ENCODE measurements at regions not wholly inside any gene's neighbourhood (a gene's known extent, or its start where the extent isn't known, plus 50 kb on each side); places are given as distances from the start of the nearest gene placed in this dataset.

GRCh38 chr2:9137379-9138150 is 69.0 kb upstream of the ASAP2 start:
- no peak for DNase-seq (ENCODE audit: low spot score)

DNA sequence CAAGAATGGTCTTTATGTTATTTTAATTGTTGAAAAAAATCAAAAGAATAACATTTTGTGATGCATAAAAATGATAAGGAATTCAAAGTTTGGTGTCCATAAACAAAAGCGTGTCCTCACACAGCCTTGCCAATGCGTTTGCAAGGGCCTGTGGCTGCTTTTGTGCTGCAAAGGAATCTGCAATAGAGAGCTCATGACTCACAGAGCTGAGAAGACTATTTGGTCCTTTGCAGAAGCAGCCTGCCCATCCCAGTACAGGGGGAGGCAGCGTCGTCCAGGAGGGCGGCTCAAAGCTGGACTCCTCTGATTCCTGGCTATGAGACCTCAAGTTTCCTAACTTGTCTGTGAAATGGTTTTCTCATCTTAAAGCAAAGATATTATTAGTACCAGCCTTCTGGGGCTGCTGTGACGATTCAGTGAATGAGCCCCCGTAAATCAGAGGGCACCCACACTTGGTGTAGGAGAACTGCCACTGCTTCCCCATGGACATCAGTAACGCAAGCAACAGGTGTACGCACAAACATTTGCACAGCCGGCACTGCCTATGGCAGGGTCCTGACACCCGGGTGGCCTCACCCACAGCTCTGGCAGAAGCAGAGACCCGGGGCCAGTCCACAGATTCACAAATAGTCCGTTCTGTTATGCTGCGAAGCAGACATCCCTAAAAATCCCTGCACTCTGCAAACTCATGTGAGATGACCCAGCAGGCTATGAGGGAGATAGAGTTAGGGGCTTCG is 70.6 kb upstream of the ASAP2 start:
- DNase-seq (ENCODE audit: low spot score) = no peak

GRCh38 chr2:9127316-9127715 is 79.3 kb upstream of the ASAP2 start:
- DNase-seq (ENCODE audit: low spot score) = no peak

DNA sequence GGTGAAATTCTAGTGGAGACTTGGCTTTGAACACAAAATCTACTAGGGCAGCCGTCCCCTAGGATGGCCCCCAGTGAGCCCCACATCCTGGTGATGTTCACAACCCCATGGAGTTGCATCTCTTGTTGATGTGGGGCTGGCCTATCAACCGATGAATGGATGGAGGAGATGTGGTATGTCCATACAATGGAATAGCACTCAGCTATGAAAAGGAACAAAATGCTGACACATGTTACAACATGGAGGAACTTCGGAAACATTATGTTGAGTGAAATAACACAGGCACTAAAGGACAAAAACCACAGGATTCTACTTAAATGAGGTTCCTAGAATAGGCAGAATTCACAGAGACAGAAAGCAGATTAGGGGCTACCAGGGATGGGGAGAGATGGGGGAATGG is 80.1 kb upstream of the ASAP2 start:
- no peak for DNase-seq (ENCODE audit: low spot score)

GRCh38 chr2:9124231-9124741 is 82.3 kb upstream of the ASAP2 start:
- no peak for DNase-seq (ENCODE audit: low spot score)

GRCh38 chr2:9123069-9123468 is 83.5 kb upstream of the ASAP2 start:
- no peak for DNase-seq (ENCODE audit: low spot score)

DNA sequence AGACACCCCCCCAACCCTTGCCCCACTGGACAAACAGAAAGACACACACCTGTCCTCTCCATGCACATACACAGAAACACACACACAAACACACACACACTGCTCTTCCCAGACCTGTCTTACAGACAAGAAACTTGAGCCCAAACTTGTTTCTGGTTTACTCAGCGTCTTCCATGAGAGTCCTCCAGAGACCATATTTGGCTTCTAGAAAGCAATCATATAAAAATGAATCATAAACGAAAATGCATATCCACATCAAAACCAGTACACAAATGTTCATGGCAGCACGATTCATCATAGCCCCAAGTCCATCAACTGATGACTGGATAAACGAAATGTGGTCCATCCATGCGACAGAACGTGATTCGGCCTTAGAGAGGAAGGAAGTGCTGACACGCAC is 84.2 kb upstream of the ASAP2 start:
- no peak for DNase-seq (ENCODE audit: low spot score)

GRCh38 chr2:9118383-9118960 is 88.1 kb upstream of the ASAP2 start:
- DNase-seq (ENCODE audit: low spot score) = no peak

- DNase-seq (ENCODE audit: low spot score) = no peak
Measured at GRCh38 chr2:9115229-9115628, 91.4 kb upstream of the ASAP2 start.

- DNase-seq (ENCODE audit: low spot score) = no peak
Measured at GRCh38 chr2:9114458-9114857, 92.2 kb upstream of the ASAP2 start.

GRCh38 chr2:9113916-9114315 is 92.7 kb upstream of the ASAP2 start:
- no peak for DNase-seq (ENCODE audit: low spot score)

GRCh38 chr2:9113262-9113661 is 93.3 kb upstream of the ASAP2 start:
- DNase-seq (ENCODE audit: low spot score) = no peak

DNA sequence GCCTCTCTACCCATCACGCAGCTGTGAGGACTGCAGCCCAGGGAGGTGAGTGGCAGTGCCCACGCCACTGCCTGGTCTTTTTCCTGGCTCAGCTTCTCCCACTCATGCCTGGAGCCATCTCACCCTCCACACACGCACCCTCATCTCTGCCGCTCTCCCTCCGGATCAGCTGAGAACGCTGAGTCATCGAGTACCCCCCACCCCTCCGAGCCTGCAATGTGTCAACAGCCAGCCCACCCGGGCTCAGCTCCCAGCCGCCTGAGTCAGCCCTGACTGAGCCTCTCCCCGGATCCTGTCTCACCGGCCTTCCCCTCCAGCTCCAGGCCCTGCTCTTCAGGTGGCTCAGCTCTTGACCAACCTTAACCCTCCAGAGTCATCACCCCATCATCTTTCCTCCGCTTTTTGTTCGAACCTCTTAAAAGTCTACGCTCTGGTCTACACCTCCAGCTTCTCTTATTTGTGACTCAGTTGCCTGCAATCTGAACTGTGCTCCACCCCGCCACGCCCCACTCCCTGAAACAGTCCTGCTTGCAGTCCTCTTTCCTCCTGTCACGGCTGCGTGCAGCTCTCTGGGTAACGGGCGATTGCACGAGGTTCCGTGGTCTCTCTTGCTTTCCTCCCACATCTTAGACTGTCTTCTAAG is 94.4 kb upstream of the ASAP2 start:
- DNase-seq (ENCODE audit: low spot score) = no peak

- peak; percentile 65 for DNase-seq (ENCODE audit: low spot score)
Measured at GRCh38 chr2:9110893-9111569, 95.6 kb upstream of the ASAP2 start.

GRCh38 chr2:9110346-9110884 is 96.2 kb upstream of the ASAP2 start:
- no peak for DNase-seq (ENCODE audit: low spot score)

- DNase-seq (ENCODE audit: low spot score) = no peak
Measured at GRCh38 chr2:9109871-9110270, 96.7 kb upstream of the ASAP2 start.

DNA sequence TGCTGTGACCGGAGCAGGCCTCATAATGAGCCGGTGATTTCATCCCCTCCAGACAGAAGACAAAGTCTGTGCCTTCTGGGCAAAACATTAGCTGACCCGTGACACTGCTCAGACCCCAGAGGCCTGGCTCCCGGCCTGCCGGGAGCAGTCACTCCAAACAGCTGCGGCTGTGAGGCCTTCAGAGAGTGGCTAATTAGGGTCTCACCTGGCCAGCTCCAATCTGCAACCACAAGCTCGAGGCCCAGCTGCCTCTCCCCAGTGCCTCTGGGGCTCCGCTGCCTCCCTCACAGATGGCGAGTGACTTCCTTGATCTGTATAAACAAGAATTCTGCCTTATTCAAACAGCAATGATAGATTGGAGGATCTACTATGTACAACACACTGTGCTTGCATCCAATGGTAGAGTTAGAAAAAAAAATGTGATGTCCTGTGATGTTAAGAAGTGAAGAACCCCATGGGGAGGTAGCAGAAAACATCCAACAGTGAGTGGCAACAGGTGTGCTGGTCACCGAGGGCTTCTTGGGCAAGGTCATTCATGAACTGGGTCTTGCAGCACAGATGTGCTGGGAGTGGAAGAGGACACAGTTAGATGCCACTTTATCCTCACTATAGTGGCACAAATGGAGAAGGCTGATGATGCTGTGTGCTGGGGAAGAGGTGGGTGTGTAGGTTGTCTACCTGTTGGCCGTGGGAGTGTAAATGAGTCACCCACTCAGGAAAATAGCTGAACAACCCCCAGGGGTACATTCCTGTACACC is 98.2 kb upstream of the ASAP2 start:
- no peak for DNase-seq (ENCODE audit: low spot score)

- no peak for DNase-seq (ENCODE audit: low spot score)
Measured at GRCh38 chr2:9107168-9108025, 99.2 kb upstream of the ASAP2 start.

DNA sequence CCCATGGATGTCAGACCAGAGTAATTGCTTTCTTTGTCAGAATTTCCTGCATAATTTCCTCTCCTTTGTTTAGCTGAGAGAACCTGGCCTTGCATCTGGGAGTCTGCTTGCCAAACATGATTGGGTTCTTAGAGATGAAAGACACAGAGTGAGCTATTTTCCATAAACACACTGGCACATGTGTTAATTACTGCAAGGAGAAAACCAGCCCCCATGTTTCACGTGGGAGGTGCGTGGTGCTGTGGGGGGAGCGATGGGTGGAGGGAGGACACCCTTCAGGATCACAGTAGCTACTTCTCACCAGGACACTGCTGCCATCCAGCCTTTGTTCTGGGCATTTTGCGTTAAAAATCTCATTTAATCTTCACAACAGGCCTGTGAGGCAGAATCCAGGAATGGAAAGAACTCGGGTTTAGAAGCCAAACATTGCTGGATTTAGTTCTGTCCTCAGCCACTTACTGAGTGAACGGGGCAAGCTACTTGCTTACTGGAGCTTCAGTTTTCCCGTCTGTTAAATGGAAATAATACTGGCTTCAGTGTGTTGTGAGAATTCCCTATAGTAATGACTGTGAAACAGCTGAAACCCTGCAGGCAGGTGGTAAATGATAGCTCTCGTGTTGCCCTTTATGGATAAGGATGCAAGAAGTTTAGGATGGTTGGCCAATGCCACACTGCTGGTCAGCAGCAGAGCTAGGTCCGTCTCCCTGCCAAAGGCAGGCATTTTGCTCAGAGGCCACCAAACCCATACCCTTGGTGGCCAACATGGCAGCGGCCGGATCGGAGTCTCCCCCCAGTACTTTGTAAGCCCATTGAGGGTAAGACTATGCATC is 100.1 kb upstream of the ASAP2 start:
- DNase-seq (ENCODE audit: low spot score) = no peak

Measured in D341Med (cell line).